ENCODE measurements at regions not wholly inside any gene's neighbourhood (a gene's known extent, or its start where the extent isn't known, plus 50 kb on each side); places are given as distances from the start of the nearest gene placed in this dataset.

GRCh38 chr7:16998481-16999051, 116.8 kb upstream of the AGR3 start:
- no peaks in the 10 kb centered on the region for H3K4me1 ChIP-seq
- no peaks in the 10 kb centered on the region for H3K27me3 ChIP-seq
- H3K27ac ChIP-seq, result no peak overlapping the region
- no peaks in the 10 kb centered on the region for H3K36me3 ChIP-seq (ENCODE audit: low read depth, missing control alignments)
- no peak for TF ChIP-seq CTCF (IDR thresholded peaks at IDR 0.05)
- TF ChIP-seq POLR2A (IDR thresholded peaks at IDR 0.05), result no peak
- no peak overlapping the region for H3K4me3 ChIP-seq
- intact Hi-C loops (cut with DNase I; ENCODE audit: low total_unique reads), result no loop called here
- no peaks in the 10 kb centered on the region for H3K9me3 ChIP-seq
- 36 to 47% methylated on average over 1 of the region's 1 CpG for WGBS, 2 donors
- DNase-seq, result no peak

GRCh38 chr7:16999541-17000267, 117.9 kb upstream of the AGR3 start:
- TF ChIP-seq POLR2A (IDR thresholded peaks at IDR 0.05) (no peak), CTCF (IDR thresholded peaks at IDR 0.05) (no peak)
- no peak for DNase-seq
- Histone ChIP-seq H3K36me3 (ENCODE audit: low read depth, missing control alignments) (no peaks in the 10 kb centered on the region), H3K4me1 (no peaks in the 10 kb centered on the region), H3K27me3 (no peaks in the 10 kb centered on the region), H3K4me3 (no peak overlapping the region), H3K27ac (no peak overlapping the region), H3K9me3 (no peaks in the 10 kb centered on the region)
- 77 to 81% methylated on average over 1 of the region's 1 CpG for WGBS, 2 donors
- intact Hi-C loops (cut with DNase I; ENCODE audit: low total_unique reads), result no loop called here

GRCh38 chr7:17005271-17005670, 123.5 kb upstream of the AGR3 start:
- Histone ChIP-seq H3K36me3 (ENCODE audit: low read depth, missing control alignments) (no peaks in the 10 kb centered on the region), H3K27ac (no peak overlapping the region), H3K4me1 (no peaks in the 10 kb centered on the region), H3K4me3 (no peak overlapping the region), H3K27me3 (no peaks in the 10 kb centered on the region), H3K9me3 (no peaks in the 10 kb centered on the region)
- WGBS, 2 donors, result 80 to 86% methylated on average over 4 of the region's 4 CpGs
- intact Hi-C loops (cut with DNase I; ENCODE audit: low total_unique reads), result no loop called here
- no peak for TF ChIP-seq POLR2A (IDR thresholded peaks at IDR 0.05)
- no peak for TF ChIP-seq CTCF (IDR thresholded peaks at IDR 0.05)
- no peak for DNase-seq

GRCh38 chr7:17007841-17008240, 126.1 kb upstream of the AGR3 start:
- no peaks in the 10 kb centered on the region for H3K27me3 ChIP-seq
- H3K9me3 ChIP-seq, result no peaks in the 10 kb centered on the region
- intact Hi-C loops (cut with DNase I; ENCODE audit: low total_unique reads), result no loop called here
- H3K36me3 ChIP-seq (ENCODE audit: low read depth, missing control alignments), result no peaks in the 10 kb centered on the region
- WGBS, 2 donors, result 89 to 90% methylated on average over 2 of the region's 2 CpGs
- H3K4me3 ChIP-seq, result no peak overlapping the region
- H3K4me1 ChIP-seq, result no peaks in the 10 kb centered on the region
- no peak overlapping the region for H3K27ac ChIP-seq
- TF ChIP-seq POLR2A (IDR thresholded peaks at IDR 0.05) (no peak), CTCF (IDR thresholded peaks at IDR 0.05) (no peak)
- no peak for DNase-seq
